GM18526 (cell line): ENCODE measurements at regions not wholly inside any gene's neighbourhood (a gene's known extent, or its start where the extent isn't known, plus 50 kb on each side); places are given as distances from the start of the nearest gene placed in this dataset.

Experiments
- POLR2A ChIP-seq: IDR thresholded peaks from 3 replicates; pipeline ENCODE4 v1.6.1; 2011; ENCODE audit not compliant: insufficient read length; ENCODE audit errors: extremely low read depth

GRCh38 chr4:13857800-13858199 lies 230.3 kb upstream of the BOD1L1 start:
- no peak for TF ChIP-seq POLR2A

GRCh38 chr4:13859423-13859822 lies 231.9 kb upstream of the BOD1L1 start:
- TF ChIP-seq POLR2A = no peak

GRCh38 chr4:13860126-13860525 lies 232.6 kb upstream of the BOD1L1 start:
- no peak for TF ChIP-seq POLR2A

- TF ChIP-seq POLR2A = no peak
Observed at GRCh38 chr4:13865871-13866669, 238.5 kb upstream of the BOD1L1 start.

- no peak for TF ChIP-seq POLR2A
Observed at GRCh38 chr4:13866881-13867280, 239.4 kb upstream of the BOD1L1 start.

GRCh38 chr4:13872155-13872554 lies 244.6 kb upstream of the BOD1L1 start:
- TF ChIP-seq POLR2A = no peak

GRCh38 chr4:13872955-13873354 lies 245.4 kb upstream of the BOD1L1 start:
- no peak for TF ChIP-seq POLR2A

GRCh38 chr4:13875181-13875580 lies 247.7 kb upstream of the BOD1L1 start:
- no peak for TF ChIP-seq POLR2A

GRCh38 chr4:13876131-13876530 lies 248.6 kb upstream of the BOD1L1 start:
- no peak for TF ChIP-seq POLR2A

GRCh38 chr4:13876940-13877339 lies 249.4 kb upstream of the BOD1L1 start:
- no peak for TF ChIP-seq POLR2A

GRCh38 chr4:13877626-13878025 lies 250.1 kb upstream of the BOD1L1 start:
- no peak for TF ChIP-seq POLR2A

GRCh38 chr4:13881892-13882291 lies 254.4 kb upstream of the BOD1L1 start:
- TF ChIP-seq POLR2A = no peak

GRCh38 chr4:13887010-13887409 lies 259.5 kb upstream of the BOD1L1 start:
- TF ChIP-seq POLR2A = no peak

GRCh38 chr4:13888112-13888511 lies 260.6 kb upstream of the BOD1L1 start:
- TF ChIP-seq POLR2A = no peak

GRCh38 chr4:13891544-13891939 lies 264.0 kb upstream of the BOD1L1 start:
- no peak for TF ChIP-seq POLR2A

- no peak for TF ChIP-seq POLR2A
Observed at GRCh38 chr4:13892739-13893105, 265.2 kb upstream of the BOD1L1 start.

GRCh38 chr4:13893211-13893610 lies 265.7 kb upstream of the BOD1L1 start:
- TF ChIP-seq POLR2A = no peak
